HTR-8/SVneo (cell line): ENCODE measurements at regions not wholly inside any gene's neighbourhood (a gene's known extent, or its start where the extent isn't known, plus 50 kb on each side); places are given as distances from the start of the nearest gene placed in this dataset.

Experiments used
- DNase-seq: peaks from one replicate; pipeline ENCODE4 v3.0.0; 2011; ENCODE audit warnings: low spot score, mixed read lengths; ENCODE audit not compliant: insufficient read length
- FAIRE-seq: peaks from 2 replicates; lab custom pipeline; 2011; peaks lifted over from hg19 to GRCh38; lab: Jason Lieb, UNC

DNA sequence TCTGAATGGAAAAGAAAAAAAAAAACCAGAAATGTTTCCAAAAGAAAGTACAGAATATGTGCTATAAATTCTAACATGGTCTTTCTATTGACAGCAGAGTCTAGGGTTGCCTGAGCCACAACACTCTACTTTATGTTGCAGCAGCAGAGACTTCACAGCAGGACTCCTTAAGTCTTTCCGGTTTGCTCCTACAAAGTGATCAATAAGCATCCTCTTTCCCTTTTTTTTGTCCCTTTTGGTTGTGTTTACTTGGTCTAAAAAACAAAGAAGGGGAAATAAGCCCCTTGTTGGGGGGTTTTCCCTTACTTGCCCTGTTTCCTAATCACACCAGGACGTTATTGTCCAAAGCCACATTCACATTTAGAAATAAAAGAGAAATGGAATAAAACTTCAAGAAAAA is 163.1 kb upstream of the MPPED2 start:
- DNase-seq (no peak), FAIRE-seq (no peak)

DNA sequence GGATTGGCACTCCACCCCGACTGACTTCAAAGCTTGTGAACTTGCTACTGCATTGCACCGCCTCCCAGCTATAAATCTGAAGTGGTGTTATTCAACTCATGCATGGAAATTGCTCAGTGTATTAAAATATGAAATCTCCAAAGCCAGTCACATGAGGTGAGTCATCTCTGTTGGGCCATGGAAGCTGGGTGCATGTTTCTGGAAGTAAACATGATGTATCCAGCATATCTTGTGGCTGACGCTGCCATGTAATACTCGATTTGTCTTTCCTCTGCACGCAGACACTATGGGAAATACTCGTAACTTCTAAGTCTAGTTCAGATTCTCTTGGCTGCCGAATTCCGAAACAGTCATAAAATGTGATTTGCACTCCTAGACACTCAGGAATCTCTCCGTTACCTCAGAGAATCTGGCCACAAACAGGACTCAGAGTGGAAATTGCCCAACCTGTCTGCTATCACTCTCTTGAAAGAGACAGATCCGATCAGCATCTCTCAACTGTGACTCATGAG is 154.9 kb upstream of the MPPED2 start:
- DNase-seq (peak; percentile 3), FAIRE-seq (no peak)

DNA sequence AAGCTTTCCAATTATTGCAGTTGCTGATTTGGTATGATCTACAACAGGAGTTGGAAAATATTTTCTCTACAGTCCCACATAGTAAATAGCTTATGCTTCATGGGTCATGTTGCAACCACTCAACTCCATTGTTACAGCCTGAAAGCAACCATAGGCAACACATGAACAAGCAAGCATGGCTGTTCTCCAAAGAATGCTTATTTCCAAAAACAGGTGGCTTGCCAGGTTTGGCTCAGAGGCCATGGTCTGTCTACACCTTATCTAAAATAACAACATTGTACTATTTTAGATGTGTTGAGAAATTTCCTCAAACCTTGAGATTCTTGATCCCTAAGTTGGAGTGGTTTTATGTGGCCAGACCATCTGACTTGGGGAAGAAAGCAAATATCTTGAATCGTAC is 153.9 kb upstream of the MPPED2 start:
- DNase-seq (no peak), FAIRE-seq (no peak)

DNA sequence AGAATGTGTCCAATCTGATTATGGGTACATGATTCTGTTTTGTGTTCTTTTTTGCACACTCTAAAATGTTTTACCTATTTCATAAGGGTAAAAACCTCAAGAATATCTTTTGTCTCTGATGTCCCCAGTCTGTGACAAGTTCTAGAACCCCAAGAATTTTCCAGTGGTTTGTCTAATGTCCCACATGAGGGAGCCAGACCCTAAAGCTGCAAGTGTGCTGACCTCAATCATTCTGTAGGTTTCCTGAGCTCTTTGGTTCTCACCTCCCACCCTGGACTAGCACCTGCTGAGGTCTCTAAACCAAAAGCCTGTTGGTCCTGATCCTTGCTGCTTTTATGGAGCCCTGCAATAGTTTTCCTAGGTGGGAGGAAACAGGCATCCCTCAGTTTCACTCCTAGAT is 149.8 kb upstream of the MPPED2 start:
- DNase-seq (no peak), FAIRE-seq (no peak)

DNA sequence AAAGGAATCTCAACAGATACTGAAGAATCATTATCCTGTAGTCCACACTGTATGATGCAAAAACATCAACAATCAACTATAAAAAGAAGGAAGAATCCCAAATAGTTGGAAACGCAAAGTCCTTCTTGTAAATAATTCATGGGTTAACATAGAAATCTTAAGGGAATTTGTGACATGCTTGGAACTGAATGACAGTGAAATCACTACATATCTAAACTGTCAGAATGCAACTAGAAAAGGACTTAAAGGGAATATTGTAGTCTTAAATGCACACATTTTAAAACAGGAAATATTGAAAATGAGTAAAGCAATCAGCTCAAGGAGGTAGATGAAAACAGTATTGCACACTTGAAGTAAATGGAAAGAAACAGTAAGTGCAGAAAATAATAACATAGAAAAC is 147.6 kb upstream of the MPPED2 start:
- FAIRE-seq (no peak), DNase-seq (no peak)

DNA sequence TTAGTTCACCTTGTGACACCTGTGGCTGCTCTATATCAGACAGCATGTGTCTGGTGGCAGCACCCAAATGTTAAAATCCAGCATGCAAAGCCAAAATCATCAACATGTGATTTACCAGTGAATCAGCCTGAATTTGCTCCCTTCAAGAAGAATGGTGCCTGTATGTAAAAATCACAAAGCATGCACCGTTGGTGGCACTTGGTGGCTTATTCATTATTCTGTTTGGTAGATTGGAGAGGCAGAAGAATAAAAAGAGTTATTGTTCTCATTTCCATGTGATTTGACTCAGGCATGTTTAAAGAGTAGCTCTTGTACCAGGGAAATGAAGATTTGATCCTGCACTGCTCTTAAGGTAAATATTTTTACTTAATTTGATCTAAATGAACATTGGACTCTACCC is 143.9 kb upstream of the MPPED2 start:
- DNase-seq, result no peak
- FAIRE-seq, result no peak

DNA sequence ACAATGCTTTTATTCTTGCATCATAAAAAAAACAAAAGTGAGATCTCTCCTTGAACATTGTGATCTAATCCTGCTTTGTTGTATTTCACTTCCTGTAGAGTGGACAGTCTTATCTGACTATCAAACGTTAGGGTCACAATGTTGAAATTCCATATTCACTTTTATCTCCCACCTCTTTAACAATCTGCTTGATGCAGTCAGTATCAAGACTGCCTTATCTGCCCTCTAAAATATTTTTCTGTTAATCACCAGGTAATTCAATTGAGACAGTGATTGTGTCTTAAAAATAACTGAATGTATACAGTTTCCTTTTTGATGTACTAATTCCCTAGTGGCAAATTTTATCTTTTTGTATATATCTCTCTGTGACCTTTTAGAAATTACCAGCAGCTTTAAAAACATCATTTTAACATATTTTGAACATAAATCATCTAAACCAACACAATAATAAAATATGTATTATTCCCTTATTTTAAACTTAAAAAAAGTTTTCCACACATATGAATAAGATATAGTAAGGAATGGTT is 143.1 kb upstream of the MPPED2 start:
- DNase-seq (no peak), FAIRE-seq (no peak)

DNA sequence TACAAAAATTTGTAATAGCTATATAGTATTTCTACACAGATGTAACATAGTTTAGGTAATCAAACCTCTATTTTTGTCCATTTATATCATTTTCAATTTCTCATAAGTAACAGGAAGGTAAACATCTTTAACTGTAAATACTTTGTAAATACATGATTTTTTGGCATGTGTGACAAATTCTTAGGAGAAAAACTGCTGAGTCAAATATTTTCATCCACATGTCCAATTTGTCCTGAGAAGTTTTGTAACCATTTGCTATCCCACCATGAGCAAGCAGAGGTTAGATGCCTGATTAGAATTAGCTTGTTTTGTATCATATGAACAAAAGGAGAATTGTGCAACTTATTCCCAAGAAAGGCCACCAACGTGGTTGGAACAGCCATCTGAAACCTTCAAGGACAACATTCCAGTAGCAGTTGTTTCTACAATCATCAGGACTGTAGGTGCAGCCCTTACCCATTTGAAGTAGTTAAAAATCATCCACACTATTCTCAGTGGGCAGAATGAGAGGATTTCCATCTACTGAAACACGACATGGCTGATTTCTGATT is 139.6 kb upstream of the MPPED2 start:
- DNase-seq (no peak), FAIRE-seq (no peak)

DNA sequence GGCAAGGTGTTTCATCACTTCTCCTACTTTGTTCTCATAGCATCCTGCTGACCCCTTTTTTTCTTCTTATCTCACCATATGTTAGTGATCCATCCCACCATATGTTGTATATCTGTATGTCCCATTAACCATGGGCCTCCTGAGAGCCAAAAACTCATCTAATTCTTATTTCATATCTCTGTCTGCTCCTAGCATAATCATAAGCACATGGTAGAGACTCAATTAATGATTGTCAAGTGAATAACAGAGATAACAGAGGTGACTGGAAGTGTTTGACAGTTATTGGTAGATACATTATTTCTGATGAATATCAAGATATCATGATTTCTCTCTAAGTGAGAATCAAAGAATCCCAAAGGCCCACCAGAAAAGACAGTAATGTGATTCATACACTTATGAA is 138.1 kb upstream of the MPPED2 start:
- FAIRE-seq, result no peak
- no peak for DNase-seq

DNA sequence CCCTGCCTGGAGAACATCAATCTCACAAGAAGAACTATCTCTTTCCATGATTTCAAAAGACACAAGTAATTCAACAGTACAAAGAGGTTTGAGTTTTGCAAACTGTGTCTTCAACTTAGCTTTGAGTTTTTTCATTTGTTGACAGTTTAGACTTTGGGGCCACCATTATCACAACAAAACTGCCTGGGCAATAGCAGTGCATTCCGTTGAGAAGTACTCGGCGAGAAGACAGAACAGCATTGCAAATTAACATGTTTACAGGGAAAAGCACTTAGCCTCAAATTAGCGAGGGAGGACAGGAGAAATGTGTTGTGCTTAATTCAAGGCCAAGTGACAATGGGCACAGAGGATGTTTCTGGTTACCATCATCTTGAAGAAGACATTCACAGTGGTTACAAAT is 133.2 kb upstream of the MPPED2 start:
- FAIRE-seq, result no peak
- DNase-seq, result no peak

DNA sequence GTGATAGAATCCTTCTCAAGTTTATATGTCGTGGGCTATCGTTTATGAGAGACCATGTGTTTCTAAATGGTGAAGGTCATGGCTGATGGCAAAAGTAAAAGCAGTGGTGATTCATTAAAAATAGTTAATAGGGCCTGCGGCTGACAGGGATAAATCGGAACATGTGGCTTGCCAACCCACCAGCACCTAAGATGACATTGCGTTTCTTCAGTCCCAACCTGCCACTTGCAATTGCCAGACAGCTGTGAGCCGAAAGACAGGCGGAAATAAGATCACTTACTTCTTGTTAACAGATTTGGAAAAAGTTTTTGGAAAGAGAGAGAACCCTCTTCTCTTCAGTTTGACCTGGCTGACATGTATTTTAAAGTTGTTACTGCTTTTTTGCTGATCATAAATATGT is 131.5 kb upstream of the MPPED2 start:
- FAIRE-seq, result no peak
- no peak for DNase-seq

DNA sequence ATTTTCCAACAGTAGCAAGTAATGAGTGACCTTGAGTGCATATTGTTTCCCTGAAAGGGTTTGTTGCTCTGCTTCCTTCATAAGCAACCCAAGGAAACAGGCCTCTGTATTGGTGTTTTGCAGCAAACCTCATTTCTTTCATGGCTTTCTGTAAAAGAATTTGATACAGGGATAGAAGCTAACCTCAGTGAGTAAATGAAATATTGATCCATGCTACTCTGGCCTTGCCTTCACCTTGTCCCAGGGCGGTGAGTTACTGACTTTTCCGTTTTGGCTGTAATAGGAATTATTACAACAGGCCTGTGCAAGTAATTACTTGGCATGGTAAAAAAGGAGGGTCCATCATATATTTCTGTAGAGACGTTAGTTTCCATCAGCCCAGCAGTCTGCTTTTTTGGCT is 130.9 kb upstream of the MPPED2 start:
- no peak for FAIRE-seq

DNA sequence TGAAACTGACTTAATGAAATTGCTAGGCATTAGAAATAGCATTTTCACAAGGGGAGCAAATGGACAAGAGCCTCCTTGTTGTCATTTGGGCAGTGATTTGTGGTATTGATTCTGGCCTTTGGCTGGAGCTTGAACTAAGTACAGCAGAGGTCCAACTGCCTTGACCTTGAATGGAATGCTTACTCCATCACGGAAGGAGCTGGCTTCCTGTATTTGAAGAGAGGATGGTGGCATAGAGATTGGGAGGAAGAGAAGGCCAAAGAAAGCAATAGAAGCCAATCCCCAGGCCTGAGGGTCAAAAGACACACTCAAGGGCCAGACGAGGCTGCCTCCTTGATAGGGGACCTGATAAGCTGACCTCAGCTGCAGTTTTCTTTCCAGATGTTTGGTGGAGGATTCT is 126.6 kb upstream of the MPPED2 start:
- no peak for FAIRE-seq

More for the DNA sequence above, 130.9 kb upstream of the MPPED2 start:
- no peak for DNase-seq

DNA sequence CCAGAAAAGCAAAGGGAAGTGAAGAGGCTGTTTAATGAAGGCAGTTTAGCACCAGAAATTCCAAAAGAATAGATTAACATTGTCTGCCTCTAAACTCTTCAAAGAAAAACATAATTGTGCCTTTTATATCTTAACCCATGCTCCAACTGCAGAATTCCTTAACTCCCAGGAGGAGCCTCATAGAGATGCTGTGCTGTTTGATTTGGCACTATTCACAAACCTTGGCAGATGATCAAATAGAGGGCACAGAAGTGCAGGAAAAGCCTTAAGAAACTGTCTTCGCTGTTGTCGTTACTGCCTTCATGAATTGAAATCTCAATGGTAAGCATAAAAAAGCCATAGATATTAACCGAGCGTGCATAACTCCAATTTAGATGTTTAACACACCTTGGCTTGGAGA is 124.1 kb upstream of the MPPED2 start:
- DNase-seq (no peak), FAIRE-seq (no peak)

More for the DNA sequence above, 126.6 kb upstream of the MPPED2 start:
- no peak for DNase-seq

DNA sequence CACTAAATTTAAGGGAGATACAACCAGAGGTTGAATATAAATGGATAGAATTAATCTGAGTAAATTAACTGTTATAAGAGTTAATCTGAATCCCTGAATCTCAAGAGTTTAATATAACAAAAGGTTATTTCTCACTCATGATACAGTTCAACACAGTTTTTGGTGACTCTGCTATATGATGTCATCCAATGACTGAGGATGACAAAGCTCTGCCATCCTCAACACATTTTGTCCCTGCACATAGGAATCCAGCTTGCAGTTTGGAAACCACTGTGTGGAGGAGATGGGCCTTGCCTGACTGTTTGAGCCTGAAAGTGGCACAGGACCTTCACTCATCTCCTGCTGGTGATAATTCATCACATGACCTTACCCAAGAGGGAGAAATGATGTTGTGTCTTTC is 121.0 kb upstream of the MPPED2 start:
- no peak for FAIRE-seq
- DNase-seq, result no peak

DNA sequence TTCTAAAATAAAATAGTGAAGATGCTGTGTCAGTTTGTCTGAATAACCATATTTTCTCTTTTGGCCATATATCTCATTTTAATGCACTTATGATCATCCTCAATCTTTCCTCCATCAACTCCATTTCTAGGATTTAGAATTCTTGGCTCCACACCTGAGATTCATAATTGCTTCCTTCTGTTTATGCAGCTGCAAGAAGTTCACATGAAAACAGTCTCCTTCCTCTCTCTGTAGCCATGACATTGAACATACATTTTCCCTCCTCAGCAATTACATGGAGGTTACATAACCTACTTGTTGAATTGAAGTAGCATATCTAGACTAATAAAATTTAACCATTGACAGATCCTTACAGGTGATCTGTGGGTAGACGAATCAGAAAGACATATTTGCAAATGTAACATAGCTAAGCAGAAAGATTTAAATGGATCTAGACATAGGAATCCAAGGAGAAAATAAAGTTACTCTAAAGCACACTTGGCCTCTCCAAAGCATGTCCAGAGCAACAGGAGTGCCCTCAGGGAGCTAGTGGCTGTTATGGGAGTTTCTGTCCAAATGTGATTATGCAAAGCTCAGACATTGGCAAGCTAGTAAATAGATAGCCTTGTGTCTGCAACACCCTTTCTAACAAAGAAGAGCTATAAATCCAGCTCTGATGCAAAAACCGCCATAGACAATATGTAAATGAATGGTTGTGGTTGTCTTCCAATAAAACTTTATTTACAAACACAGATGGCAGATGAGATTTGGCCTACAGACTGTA is 119.9 kb upstream of the MPPED2 start:
- no peak for FAIRE-seq

DNA sequence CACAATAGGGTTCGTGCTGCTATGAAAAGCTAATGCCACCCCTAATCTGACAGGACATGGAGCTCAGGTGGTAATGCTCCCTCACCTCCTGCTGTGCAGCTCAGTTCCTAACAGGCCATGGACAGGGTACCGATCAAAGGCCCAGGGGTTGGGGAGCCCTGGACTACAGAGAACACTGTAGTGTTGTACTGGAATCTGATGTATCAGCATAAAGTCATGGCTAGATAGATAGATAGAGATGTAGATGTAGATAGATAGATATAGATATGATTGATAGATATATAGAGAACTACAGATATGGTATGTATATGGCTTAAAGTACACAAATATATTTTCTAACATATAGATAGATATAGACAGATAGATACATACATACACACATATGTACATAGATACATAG is 112.3 kb upstream of the MPPED2 start:
- FAIRE-seq, result no peak
- no peak for DNase-seq

More for the DNA sequence above, 119.9 kb upstream of the MPPED2 start:
- no peak for DNase-seq

DNA sequence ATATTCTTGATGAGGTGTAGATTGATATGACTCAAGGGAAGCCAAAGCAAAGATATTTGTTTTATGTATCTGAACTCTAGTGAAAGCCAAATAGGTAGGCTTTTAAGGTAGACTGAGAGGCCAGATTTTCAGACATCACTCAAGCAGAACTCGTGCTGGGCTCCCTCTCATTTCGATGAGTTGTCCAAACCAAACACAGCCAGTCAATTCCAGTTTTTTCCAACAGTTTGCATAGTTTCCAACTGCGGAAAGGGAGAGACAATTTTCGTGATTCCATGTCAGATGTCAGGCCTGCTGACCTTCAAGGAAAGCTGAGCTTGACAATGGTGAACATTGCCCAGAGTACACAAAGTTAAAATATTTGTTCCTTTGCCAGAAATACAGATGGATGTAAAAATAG is 110.9 kb upstream of the MPPED2 start:
- FAIRE-seq (no peak), DNase-seq (no peak)

DNA sequence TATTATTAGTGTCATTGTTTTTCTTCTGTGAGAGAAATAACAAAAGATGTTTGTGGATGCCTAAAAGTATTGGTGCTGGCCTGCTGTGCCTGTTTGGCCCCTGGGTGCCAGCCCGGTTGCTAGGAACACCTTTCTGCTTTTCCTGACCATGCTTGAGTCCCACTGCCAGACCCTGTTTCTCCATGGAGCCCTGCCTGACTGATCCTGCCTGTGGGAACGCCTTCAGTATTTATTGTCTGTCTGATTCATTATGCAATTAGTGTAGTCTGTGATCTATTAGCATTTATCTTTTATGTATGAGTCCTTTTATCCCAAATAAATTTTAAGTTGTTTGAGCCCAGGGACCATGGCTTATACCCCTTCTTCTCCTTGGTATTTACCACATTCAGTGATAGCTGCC is 98.6 kb upstream of the MPPED2 start:
- no peak for DNase-seq
- FAIRE-seq, result no peak

DNA sequence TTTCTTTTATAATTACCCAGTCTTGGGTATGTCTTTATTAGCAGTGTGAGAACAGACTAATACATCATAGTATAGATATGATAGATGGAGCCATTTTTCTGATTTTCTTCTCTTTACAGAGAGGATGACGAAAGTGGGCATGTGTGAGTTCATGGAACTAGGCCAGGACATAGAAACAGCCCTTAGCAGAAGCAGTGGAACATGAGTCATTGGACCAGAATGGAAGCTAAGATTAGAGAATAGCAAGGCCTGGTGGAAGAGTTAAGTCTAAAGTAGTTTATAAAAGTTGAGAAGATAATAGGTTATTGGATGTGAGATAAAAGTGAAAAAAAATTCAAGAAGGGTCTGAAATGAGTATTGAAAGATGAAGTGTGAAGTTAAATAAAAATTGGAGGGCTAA is 97.0 kb upstream of the MPPED2 start:
- DNase-seq (no peak), FAIRE-seq (no peak)

DNA sequence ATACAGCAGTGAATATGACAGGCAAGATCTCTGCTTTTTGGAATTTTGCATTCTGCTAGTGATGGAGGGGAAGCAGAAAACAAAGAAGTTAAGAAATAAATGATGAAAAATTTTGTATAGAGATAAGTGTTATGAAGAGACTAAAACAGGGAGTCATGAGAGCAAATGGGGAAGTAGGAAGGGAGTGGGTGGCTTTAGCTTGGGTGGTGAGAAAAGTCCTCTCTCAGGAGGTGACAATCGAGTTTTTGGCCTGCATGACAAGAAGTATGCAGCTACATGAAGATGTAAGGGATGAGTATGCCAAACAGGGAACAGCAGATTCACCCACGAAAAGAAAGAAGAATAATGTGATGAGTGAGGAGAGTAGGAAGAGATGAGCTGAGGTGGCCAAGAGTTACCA is 80.7 kb upstream of the MPPED2 start:
- no peak for DNase-seq

DNA sequence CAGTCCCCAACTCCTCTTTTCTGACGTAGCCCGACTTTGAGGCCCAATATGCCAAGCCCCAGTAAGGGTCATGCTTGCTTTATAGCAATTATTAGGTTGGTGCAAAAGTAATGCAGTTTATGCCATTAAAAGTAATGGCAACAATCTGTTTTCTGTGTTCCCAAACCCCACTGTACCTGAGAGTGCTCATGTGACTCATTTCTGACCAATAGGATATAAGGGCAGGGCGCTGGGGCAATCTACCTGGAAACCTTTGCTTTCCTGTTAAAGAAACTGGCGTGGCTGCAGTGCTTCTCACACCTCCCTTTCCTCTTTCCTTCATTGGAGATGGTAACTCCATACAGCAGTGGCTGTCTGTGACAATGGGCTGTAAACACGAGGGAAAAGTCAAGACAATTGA is 78.9 kb upstream of the MPPED2 start:
- DNase-seq, result no peak
- FAIRE-seq, result no peak

More for the DNA sequence above, 80.7 kb upstream of the MPPED2 start:
- no peak for FAIRE-seq
